GM18858 (cell line): ENCODE measurements at regions not wholly inside any gene's neighbourhood (a gene's known extent, or its start where the extent isn't known, plus 50 kb on each side); places are given as distances from the start of the nearest gene placed in this dataset.
"Not testable (repeated sequence)": the region's sequence is repeated elsewhere in the genome, so short reads cannot be mapped to it uniquely, and the experiment has no call there.

ENCODE experiments used
- ATAC-seq: cut with Tn5 transposase; IDR thresholded peaks from one replicate; pipeline ENCODE4 v1.9.1; 2021; ENCODE audit not compliant: unreplicated experiment

DNA sequence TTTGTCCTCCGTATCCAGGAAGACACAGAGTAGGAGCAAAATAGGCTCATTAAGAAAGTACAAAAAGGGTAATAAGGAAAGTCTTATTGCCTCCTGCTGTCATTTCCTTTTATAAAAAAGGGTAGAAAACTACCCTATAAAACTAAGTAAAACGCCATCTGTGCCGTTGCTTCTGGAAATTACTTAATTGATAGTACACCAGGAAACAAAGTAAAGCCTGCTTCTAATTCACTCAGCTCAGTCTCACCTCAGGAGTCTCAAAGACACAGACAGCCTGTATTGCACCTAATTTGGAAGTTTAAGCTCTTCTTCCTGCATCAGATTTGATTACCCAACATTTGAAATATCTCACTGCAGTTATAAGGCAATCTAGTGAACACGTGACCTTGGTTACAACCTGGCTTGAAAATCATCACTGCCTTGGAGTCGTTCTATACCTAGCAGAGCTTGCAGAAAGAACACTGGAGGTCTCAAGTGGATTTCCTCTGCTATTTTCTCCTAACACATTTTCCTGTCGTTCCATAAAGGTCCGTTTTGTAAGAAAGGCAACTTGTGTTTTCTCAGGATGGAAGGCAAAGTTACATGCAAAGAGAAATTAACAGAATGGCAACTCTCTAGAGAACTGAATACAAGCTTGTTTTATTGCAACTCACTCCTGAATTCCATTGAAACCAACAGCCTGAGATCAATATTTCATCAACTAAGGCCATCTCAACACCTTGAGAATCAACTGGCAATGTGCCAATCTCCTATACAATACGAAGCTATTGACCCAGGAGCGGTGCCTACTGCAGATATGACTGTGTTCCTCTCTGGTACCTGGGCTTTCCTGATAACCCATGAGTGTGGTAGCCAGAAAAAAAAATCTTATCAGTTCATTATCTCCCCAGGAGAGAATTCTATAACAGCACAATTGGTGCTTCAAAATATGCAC lies 203.3 kb upstream of the LMCD1 start:
- ATAC-seq: no peak

DNA sequence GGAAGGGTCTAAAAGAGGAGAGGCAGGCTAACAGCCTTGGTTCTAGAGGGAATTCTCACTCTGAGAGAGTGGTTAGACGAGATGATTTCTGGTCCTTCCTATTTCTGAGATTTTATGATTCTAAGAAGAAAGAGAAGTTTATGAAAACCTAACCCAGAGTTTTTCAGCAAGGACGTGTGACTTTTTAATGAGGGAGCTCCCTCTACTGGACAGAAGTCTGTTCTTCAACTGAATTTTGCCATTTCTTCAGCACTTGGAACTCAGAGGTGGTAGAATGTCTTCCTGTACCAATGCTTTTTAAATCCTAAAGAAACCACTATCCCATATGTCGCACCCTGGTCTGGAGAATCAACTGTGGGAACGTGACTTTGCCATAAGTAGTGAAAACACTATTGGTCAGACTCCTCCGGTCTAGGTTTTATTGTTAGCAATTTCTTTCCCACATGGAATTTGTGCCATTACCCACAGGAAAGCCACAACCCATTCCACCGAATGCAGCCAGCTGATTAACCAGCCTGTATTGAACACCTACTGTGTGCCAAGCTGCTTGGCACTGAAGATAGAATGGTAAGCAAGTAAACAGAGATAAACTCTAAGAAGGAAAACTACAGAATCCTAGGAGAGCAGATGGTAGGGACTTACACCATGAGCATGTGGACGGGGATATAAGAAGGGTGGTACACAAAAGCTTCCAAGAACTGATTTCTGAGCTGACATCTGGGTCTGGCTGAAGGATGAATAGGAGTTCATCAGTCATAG lies 199.5 kb upstream of the LMCD1 start:
- peak; percentile 75 for ATAC-seq

DNA sequence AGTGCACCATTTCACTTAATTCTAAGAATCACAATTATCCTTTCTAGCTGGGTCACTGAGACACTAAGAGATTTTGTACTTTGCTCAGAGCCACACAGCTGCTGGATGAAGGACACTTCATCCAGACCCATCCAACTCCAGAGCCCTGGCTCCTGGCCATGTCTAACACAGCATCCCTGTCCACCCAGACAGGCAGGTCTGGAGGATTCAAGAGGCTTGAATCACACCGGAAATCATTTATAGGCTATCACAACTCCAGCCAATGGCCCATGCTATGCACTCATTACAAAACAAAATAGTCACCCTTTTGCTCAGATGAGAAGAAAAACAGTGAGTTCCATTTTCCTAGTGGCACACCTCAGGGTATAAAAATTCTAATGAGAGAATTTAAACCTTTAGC lies 198.2 kb upstream of the LMCD1 start:
- no peak for ATAC-seq

DNA sequence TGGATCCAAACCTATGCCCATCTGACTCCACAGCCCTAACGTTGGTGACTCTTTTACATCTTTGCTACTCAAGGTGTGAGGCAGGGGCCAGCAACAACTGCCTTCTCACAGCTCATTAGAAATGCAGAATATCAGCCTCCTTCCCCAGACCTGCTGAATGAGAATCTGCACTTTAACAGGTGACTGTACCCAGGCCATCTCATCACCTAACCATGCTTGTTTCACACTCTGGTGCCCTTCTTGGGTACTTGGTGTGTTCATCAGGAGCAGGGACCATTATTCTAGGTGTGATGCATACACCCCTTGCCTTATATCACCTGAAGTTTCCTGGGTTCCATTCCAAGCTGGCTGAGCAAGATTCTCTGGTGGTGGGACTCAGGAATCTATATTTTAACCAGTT lies 196.3 kb upstream of the LMCD1 start:
- no peak for ATAC-seq

DNA sequence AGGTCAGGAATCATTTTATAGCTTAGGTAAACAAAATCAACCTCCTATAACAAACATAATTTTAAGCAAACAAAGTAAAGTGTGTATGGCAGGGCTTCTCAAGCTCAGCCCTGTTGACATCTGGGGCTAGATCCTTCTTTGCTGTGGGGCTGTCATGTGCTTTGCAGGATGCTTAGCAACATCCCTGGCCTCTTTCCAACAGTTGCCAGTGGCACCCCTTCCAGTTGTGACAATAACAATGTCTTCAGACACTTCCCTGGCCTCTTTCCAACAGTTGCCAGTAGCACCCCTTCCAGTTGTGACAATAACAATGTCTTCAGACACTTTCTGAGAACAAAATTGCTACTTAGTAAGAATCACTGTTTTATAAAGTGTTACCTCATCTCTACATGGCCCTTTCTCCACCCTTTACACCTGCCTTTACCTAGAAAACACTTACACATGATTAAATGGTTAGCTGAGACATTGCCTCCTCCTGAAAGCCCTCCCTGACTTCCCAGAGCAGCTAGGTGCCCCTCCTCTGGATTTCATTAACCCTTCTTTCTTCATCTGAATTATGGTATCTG lies 194.0 kb upstream of the LMCD1 start:
- no peak for ATAC-seq

DNA sequence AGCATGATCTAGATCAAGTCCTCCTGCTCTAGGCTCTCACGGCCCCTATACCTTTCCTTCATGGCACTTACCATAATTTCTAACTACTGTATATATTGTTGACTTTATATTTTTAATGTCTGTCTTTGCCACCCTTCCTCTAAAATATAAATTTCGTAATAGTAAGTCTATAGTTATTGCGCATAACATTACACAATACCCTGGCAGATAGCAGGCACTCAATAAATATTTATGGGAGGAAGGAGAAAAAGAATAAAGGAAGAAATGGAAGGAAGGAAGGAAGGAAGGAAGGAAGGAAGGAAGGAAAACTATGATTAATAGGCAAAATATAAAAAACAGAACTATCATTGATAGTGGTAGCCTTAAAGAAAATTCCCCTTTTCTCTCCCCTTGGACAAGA lies 190.3 kb upstream of the LMCD1 start:
- no peak for ATAC-seq

DNA sequence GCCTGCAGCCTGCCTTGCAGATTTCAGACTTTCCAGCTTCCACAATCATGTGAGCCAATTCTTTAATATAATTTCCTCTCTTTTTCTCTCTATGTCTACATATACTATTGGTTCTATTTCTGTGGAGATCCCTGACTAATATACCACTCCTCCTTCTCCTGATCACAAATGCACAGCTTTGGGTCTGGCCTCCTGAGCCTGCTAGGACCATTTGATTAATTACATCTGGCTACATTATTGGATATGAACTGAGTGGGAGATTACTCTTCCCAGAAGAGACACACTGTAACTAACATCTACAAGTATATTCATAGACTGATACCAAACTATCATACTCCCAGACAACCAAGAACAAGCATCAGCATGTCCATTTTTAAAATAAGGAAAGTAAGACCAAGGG lies 188.9 kb upstream of the LMCD1 start:
- ATAC-seq: no peak

DNA sequence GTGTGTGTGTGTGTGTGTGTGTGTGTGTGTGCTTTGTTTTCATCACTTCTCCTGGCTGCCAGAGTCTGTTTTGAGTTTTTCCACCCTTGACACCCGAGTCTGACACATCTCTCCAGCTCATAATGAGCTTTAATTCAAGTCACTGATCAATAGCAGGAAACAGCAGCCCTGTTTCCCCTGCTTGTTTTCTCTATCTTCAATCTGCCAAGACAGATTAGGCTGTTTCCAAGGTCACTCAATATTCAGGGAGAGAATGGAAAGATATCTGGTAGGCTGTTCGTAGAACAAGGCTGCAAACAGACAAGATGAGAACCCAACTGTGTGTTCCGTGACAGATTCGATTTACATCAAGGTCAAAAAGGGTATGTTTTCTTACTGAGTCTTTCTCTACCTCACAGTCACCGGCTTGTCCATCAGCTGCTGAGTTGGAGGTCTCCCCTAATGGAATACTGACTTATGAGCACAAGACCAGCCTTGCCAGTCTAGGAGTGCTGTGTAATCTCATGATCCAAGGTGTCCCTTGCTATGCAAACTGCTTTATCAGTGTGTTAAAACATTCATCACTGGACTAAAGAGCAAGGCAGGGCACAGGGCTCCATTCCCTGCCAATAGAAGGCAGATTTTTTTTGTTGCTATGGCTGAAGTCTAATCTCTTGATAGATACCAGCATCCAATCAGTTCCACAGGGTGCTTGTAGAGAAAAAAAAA lies 187.9 kb upstream of the LMCD1 start:
- ATAC-seq: no peak

DNA sequence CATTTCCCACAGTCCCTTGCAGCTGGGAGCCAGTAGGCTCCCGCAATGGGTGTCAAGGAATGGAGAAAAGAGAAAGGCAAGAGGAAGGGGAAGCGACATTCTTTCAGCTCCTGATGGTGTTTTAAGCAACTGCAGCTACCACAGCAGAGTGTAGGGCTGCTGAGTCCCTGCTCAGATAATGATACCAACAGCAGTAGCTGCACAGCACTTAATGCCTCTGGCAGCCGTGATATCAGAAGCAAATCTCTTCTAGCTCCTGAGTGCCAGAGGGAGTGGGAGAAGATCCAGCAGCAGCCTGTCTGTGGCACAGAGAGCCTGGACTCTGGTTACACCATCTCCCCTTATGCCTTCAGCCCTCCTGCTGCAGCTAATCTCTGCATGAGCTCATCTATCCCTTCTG lies 186.1 kb upstream of the LMCD1 start:
- ATAC-seq: not testable (repeated sequence)

DNA sequence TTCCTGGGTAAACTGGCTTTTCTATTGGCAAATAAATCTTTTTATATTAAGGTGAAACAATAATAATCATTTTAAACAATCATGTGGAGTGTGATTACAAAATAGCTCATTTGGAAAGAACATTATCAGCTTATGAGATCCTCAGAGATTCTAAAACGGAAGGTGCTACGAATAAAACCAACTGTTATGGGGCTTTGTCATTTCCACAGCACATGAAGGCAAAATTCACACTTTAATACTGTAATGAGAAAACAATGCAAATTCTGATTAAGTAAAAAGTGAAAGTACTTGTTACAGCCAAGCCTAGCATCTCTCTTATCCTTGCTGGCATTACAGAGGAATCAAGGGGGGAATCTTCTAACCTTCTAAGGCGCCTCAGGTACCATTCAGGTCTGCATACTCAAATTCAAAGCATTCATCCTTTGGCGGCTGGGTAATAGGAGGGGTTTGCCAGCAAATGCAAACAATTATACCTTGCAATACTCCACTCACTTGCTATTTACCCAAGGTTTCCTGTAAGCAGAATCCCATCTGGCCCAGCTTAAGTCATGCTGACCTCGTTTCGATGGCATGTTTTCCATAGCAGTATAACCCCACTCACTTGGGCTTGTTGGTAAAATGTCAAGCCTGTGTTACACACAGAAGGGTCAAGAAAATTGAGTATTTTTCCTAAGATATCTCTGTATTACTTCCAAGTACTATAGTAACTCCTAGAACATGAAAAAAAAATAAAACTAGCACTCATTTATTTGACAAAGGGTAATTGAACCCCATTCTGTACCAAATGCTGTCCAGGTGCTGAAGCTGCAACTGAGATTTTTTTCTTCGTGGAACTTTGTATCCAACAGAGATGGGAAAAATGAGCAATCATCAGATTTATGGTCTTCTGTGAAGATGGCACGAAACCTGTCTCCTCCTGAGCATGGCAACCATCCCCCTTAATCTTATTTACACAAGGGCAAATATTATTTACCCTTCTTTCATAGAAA lies 183.7 kb upstream of the LMCD1 start:
- no peak for ATAC-seq

DNA sequence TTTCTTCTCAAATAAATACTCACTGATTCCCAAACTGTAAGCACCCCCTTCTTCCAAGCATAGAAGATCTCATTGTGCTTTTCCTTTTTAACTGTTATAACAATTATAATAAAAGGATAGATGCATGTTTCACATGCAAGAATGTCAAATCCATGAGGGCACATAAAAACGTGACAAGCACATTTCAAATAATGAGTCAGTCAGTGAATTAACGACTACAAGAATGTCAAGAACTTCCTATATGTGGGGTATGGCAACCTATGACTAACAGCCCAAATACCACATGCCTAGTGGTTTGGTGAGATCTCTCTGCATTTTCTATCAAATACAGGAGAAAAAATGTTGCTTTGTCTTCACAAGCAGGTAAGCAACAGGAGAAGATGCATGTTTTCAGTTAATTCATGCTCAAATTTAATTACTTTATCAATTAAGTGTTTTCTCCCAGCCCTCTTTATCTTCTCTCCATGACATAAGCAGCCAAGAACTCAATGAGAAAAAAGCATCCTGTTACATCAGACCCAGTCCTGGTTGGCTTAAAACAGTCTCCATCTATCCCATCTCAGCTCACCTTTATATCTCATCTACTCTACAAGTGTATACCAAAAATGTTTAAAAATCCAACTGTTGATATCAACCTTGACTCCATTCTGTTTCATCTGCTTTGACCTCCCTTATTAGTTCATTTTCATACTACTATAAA lies 181.5 kb upstream of the LMCD1 start:
- no peak for ATAC-seq

DNA sequence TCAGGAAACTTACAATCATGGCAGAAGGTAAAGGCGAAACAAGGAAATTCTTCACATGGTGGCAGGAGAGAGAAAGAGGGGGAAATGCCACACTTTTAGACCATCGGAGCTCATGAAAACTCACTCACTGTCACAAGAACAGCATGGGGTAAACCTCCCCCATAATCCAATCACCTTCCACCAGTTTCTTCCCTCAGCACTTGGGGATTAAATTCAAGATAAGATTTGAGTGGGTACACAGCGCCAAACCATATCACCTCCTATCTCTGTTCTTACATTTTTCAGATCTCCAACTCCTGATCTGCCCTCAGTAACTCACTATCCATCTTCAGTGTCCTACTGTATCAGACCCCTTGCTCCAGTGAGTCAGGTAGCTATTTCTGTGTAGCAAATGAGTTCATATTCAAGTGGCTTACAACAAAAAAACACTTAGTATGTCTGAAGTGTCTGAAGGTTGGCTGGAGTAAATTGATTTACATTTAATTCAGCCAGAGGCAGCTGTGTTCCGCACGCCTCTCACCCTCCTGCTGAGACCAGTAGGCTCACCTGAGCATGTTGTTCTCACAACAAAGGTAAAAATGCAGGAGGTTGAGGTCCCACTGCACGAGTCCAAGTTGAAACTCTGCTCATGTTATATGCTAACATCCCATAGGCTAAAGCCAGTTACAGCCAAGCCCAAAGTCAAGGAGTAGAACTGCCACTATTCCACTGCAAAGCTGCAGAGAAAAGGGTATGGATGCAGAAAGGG lies 180.7 kb upstream of the LMCD1 start:
- ATAC-seq: no peak

DNA sequence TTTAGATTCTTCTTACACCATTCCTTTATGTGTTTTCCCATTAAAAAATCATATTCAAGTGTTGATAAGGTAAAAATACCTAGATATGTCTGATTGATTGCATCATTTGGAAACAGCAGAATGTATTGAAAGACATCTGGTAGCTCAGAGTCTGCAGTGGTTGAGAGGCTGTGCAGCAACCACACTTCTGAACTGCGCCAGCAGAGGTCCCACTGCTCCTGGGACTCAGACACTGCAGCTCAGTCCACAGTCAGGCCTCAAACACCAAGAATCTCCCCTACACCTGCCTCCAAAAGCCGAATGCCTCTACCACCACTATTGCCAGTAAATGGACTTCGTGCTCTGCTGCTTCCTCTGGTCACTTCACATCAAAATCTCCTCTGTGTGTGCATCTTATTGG lies 176.9 kb upstream of the LMCD1 start:
- peak; percentile 59 for ATAC-seq

DNA sequence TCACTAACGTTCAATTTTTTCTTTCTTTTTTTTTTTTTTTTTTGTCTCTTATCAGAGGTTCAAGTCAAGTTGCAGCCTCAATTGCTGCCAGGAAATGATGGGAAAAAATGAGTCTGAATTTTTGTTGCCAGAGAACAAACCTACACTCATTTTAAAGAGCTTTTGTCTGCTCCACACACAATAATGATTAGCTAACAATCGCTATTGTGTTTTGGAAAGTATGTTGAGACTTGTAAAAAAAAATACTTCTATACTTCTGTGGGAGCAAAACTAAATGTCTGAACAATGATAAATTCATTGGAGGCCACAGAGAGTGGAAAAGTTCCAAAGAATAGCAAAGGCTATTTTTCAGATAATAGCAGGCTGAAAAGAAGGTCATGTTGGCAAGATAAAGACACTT lies 176.3 kb upstream of the LMCD1 start:
- ATAC-seq: no peak

DNA sequence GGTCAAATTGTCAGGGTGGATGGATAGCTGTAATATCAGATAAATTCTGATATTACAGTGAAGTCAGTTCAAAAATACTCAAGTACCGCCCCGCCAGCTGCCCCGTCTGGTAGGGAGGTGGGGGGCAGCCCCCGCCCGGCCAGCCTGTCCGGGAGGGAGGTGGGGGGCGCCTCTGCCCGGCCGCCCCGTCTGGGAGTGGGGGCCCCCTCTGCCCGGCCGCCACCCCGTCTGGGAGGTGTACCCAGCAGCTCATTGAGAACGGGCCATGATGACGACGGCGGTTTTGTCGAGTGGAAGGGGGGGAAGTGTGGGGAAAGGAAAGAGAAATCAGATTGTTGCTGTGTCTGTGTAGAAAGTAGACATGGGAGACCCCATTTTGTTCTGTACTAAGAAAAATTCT lies 175.8 kb upstream of the LMCD1 start:
- ATAC-seq: not testable (repeated sequence)

DNA sequence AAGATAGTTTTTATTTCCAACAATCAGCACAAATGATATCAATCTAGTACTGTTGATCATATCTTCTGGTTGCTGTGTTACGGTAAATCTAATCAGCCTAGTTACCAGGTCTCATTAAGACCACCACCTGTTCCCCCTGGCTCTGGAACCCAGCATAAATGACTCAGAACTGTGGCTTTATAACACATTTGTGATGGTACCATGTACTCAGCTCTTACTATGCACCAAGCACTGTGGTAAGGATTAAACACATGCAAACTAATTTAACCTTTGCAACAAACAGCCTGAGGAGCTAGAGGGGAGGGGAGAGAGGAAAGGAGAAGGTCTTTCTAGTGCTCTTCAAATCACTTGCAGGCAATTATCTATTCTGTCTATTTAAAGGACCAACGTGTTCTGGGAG lies 173.9 kb upstream of the LMCD1 start:
- ATAC-seq: no peak

DNA sequence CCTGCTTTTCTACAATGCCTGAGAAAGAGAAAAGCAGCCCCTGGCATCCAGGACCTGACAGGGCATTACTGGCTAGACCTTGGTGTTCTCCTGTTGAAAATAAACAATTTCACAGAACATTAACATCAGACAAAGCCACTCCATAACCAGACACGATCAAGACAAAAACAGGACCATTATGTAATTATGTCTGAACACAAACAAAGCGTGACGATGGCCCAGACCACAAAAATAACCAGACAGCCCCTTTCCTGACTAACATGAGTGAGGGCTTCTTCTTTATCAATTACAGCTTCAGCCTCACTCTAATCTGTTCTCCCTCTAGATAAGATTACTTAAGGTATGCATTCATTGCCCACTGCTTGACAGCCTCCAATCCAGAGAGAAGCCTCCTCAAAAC lies 172.7 kb upstream of the LMCD1 start:
- ATAC-seq: no peak

DNA sequence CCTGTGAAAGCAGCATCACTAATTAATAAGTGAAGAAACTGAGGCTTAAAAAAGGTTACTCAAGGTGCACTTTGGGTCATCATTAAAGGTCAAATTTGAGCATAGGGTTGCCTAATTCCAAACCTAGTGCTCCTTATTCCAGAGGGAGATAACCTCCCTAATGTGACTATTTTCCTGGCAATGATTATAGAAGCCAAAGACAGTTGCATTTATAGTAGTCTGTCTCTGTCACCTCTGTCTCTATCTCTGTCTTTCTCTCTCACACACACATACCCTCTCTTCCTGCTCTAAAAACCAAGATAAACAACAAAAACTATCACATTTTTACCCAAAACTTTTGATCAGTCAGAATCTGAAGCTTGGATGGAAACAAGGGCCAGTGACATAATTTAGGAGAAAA lies 172.0 kb upstream of the LMCD1 start:
- ATAC-seq: no peak

DNA sequence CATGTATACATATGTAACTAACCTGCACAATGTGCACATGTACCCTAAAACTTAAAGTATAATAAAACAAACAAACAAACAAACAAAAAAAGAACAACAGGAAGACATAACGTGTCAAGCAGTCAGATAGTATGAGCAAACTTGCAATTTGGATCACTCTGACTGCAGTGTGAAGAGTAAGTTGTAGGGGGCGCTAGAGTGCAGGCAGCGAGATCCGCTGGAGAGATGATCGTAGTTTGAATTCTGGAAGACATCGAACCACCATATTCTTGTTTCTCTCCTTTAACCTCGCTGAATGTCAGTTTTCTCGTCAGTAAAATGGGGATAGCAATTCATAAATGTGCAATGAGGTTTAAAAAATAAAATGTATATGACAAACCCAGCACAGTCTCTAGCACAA lies 165.2 kb upstream of the LMCD1 start:
- ATAC-seq: no peak
